ENCODE measurements at regions not wholly inside any gene's neighbourhood (a gene's known extent, or its start where the extent isn't known, plus 50 kb on each side); places are given as distances from the start of the nearest gene placed in this dataset.
"Not testable (repeated sequence)": the region's sequence is repeated elsewhere in the genome, so short reads cannot be mapped to it uniquely, and the experiment has no call there.

DNA sequence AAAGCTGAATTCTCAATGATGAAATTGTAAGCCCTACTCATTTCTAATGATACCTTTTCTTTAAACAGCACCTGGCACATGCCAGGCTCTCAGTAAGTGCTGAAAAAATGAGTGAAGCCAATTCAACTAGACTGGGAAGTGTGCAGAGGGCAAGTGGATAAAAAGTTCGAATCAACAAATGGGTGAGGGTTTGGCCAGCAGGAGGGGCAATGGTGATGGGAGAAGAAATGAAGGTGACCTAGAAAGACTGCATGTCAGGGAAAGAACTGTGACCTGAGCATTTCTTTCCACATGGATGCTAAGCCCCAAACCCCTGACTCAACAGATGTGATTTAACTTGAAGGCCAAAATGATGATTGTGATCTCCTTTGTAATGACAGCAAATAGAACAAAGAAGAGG is 54.6 kb downstream of the DKK1 start:
- no peak overlapping the region for H3K27ac ChIP-seq
- ATAC-seq, result no peak
- no peaks in the 10 kb centered on the region for H3K36me3 ChIP-seq
- no peaks in the 10 kb centered on the region for H3K27me3 ChIP-seq
- DNase-seq, result no peak
- no peak overlapping the region for H3K4me3 ChIP-seq
- TF ChIP-seq, protein P1, sequence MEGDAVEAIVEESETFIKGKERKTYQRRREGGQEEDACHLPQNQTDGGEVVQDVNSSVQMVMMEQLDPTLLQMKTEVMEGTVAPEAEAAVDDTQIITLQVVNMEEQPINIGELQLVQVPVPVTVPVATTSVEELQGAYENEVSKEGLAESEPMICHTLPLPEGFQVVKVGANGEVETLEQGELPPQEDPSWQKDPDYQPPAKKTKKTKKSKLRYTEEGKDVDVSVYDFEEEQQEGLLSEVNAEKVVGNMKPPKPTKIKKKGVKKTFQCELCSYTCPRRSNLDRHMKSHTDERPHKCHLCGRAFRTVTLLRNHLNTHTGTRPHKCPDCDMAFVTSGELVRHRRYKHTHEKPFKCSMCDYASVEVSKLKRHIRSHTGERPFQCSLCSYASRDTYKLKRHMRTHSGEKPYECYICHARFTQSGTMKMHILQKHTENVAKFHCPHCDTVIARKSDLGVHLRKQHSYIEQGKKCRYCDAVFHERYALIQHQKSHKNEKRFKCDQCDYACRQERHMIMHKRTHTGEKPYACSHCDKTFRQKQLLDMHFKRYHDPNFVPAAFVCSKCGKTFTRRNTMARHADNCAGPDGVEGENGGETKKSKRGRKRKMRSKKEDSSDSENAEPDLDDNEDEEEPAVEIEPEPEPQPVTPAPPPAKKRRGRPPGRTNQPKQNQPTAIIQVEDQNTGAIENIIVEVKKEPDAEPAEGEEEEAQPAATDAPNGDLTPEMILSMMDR (IDR thresholded peaks at IDR 0.05), result no peak
- intact Hi-C loops (cut with DNase I), result no loop called here
- no peaks in the 10 kb centered on the region for H3K4me1 ChIP-seq
- H3K9me3 ChIP-seq, result no peaks in the 10 kb centered on the region

DNA sequence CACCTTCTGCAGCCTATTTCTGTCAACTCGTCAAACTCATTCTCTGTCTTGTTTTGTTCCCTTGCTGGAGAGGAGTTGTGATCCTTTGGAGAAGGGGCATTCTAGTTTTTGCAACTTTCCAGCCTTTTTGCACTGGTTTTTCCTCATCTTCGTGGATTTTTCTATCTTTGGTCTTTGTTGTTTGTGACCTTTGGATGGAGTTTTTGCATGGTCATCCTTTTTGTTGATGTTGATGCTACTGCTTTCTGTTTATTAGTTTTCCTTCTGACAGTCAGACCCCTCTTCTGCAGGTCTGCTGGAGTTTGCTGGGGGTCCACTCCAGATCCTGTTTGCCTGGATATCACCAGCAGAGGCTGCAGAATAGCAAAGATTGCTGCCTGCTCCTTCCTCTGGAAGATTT is 60.1 kb downstream of the DKK1 start:
- H3K27me3 ChIP-seq; DNase-seq; H3K4me1 ChIP-seq; ATAC-seq; H3K9me3 ChIP-seq; H3K27ac ChIP-seq; H3K4me3 ChIP-seq; H3K36me3 ChIP-seq; intact Hi-C loops (cut with DNase I): not testable (repeated sequence)

DNA sequence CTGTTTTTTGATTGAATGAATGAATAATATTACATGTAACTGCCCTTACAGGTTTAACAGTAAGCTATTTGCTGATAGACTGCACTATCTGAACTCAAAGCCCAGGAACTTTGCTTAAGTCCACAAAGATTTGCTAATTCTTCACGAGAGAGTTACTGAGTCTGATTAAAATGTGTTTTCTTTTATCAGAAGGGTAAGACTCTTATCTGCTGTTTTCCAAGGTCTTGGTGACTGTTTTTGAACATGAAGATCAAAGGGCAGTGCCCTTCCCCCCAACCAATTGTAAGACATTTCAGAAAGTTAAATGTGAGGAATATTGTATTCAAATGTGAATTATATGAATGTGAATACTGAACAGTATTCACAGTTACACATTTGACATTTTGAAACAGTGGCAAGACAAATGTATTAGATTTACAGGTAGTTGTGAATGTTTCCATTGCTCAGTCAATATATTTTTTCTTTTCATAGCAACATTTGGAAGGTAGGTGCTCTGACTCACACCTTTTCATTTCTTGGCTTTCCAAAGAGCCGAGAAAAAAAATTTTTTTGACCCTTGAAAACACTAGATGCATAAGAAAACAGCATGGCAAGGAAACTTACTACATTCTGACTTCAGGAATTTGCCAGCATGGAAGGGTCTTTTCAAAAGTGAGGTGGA is 62.7 kb downstream of the DKK1 start:
- no peaks in the 10 kb centered on the region for H3K27me3 ChIP-seq
- no peak for ATAC-seq
- no peak for DNase-seq
- H3K36me3 ChIP-seq, result no peaks in the 10 kb centered on the region
- H3K27ac ChIP-seq, result no peak overlapping the region
- intact Hi-C loops (cut with DNase I), result no loop called here
- TF ChIP-seq, protein P1 (IDR thresholded peaks at IDR 0.05), result no peak
- no peaks in the 10 kb centered on the region for H3K9me3 ChIP-seq
- H3K4me1 ChIP-seq, result no peaks in the 10 kb centered on the region
- no peak overlapping the region for H3K4me3 ChIP-seq

DNA sequence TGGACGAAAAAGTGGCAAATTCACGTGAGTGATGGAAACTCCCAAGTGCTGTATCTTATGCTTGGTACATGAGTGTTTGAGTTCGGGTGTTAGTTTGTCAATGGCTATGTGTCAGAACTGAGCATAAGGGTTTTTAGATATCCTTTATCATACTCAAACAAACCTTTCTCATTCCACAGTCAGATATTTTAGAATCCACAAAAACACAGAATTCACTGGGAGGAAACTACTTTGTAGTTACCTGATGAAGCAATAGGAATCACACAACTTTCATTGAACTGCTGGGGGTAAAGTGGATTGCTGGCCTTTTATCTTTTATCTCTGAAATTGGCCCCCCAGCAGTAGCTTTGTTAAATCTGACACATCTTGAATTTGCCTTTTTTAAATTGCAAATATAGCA is 64.0 kb downstream of the DKK1 start:
- Histone ChIP-seq H3K9me3 (no peaks in the 10 kb centered on the region), H3K27ac (no peak overlapping the region), H3K4me3 (no peak overlapping the region), H3K36me3 (no peaks in the 10 kb centered on the region), H3K4me1 (no peaks in the 10 kb centered on the region), H3K27me3 (no peaks in the 10 kb centered on the region)
- intact Hi-C loops (cut with DNase I), result no loop called here
- ATAC-seq (no peak), DNase-seq (no peak)
- TF ChIP-seq, protein P1 (IDR thresholded peaks at IDR 0.05), result no peak

DNA sequence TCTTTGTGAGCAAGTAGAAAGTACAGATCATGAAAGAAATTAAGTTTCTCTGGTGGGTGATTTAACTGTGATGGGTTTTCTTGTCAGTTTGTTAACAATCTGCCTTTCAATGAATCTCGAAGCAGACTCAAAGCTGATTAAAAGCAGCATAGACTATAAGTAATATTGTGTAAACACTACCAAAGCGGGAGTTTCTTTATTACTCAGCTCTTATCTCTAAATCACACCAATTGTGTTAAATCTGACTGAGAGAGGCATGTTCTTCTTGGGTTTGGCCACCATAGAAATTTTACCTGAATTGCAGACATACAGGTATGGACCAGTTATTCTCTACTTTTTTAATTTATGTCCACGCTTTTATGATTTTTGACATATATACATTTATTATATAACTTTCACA is 65.2 kb downstream of the DKK1 start:
- no peak for ATAC-seq
- intact Hi-C loops (cut with DNase I), result no loop called here
- Histone ChIP-seq H3K27me3 (no peaks in the 10 kb centered on the region), H3K4me3 (no peak overlapping the region), H3K4me1 (no peaks in the 10 kb centered on the region), H3K36me3 (no peaks in the 10 kb centered on the region), H3K27ac (no peak overlapping the region), H3K9me3 (no peaks in the 10 kb centered on the region)
- TF ChIP-seq, protein P1 (IDR thresholded peaks at IDR 0.05), result no peak
- DNase-seq, result no peak

DNA sequence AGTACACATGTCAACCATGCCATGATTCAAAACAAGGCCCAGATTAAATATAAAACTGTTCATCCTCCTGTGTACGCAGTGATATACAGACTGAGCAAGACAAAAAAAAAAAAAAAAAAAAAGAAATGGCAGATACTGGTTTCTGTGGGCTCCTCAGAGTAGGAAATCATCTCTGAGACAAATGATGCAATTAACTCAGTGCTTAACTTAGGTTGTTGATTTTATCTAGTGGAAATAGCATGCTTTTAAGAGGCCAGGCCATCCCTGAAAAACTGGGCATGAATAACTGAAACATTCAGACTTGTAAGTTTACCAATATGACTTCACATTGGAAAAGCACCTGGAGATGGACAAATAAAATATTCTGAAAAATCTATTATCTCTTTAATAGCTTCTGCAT is 69.0 kb downstream of the DKK1 start:
- Histone ChIP-seq H3K27ac (no peak overlapping the region), H3K4me1 (no peaks in the 10 kb centered on the region), H3K27me3 (no peaks in the 10 kb centered on the region), H3K9me3 (no peaks in the 10 kb centered on the region), H3K36me3 (no peaks in the 10 kb centered on the region), H3K4me3 (no peak overlapping the region)
- TF ChIP-seq, protein P1 (IDR thresholded peaks at IDR 0.05), result no peak
- intact Hi-C loops (cut with DNase I), result no loop called here
- DNase-seq (no peak), ATAC-seq (no peak)

Measured in upper lobe of right lung (tissue), 1 donor.